ENCODE measurements at regions not wholly inside any gene's neighbourhood (a gene's known extent, or its start where the extent isn't known, plus 50 kb on each side); places are given as distances from the start of the nearest gene placed in this dataset.
"Not testable (repeated sequence)": the region's sequence is repeated elsewhere in the genome, so short reads cannot be mapped to it uniquely, and the experiment has no call there.

- no peak for DNase-seq
Observed at GRCh38 chr16:61421111-61421510, 615.1 kb downstream of the CDH8 start.

GRCh38 chr16:61419791-61420190, 616.4 kb downstream of the CDH8 start:
- DNase-seq = no peak

GRCh38 chr16:61418802-61419201, 617.4 kb downstream of the CDH8 start:
- not testable (repeated sequence) for DNase-seq

GRCh38 chr16:61415126-61415525, 621.1 kb downstream of the CDH8 start:
- DNase-seq = no peak

GRCh38 chr16:61413021-61413420, 623.2 kb downstream of the CDH8 start:
- DNase-seq = no peak

- DNase-seq = no peak
Observed at GRCh38 chr16:61412562-61412961, 623.7 kb downstream of the CDH8 start.

- no peak for DNase-seq
Observed at GRCh38 chr16:61409604-61410003, 626.6 kb downstream of the CDH8 start.

- no peak for DNase-seq
Observed at GRCh38 chr16:61403386-61403785, 632.9 kb downstream of the CDH8 start.

- no peak for DNase-seq
Observed at GRCh38 chr16:61391896-61392295, 644.3 kb downstream of the CDH8 start.

- no peak for DNase-seq
Observed at GRCh38 chr16:61390965-61391637, 645.1 kb downstream of the CDH8 start.

GRCh38 chr16:61385392-61386071, 650.7 kb downstream of the CDH8 start:
- DNase-seq = no peak

- DNase-seq = no peak
Observed at GRCh38 chr16:61382435-61382834, 653.8 kb downstream of the CDH8 start.

GRCh38 chr16:61379311-61379710, 656.9 kb downstream of the CDH8 start:
- no peak for DNase-seq

- DNase-seq = no peak
Observed at GRCh38 chr16:61374071-61374470, 662.2 kb downstream of the CDH8 start.

- DNase-seq = no peak
Observed at GRCh38 chr16:61371881-61372280, 664.4 kb downstream of the CDH8 start.

GRCh38 chr16:61371388-61371787, 664.9 kb downstream of the CDH8 start:
- no peak for DNase-seq

GRCh38 chr16:61370564-61370963, 665.7 kb downstream of the CDH8 start:
- DNase-seq = no peak

- no peak for DNase-seq
Observed at GRCh38 chr16:61366006-61366405, 670.2 kb downstream of the CDH8 start.

GRCh38 chr16:61364990-61365389, 671.2 kb downstream of the CDH8 start:
- DNase-seq = no peak

GRCh38 chr16:61362585-61362984, 673.7 kb downstream of the CDH8 start:
- no peak for DNase-seq

- DNase-seq = no peak
Observed at GRCh38 chr16:61344791-61345190, 691.4 kb downstream of the CDH8 start.

- DNase-seq = no peak
Observed at GRCh38 chr16:61332461-61332860, 703.8 kb downstream of the CDH8 start.

- peak; percentile 3 for DNase-seq
Observed at GRCh38 chr16:61324044-61324443, 712.2 kb downstream of the CDH8 start.

- DNase-seq = no peak
Observed at GRCh38 chr16:61323456-61323855, 712.8 kb downstream of the CDH8 start.

- DNase-seq = no peak
Observed at GRCh38 chr16:61320791-61321190, 715.4 kb downstream of the CDH8 start.
